ENCODE measurements at regions not wholly inside any gene's neighbourhood (a gene's known extent, or its start where the extent isn't known, plus 50 kb on each side); places are given as distances from the start of the nearest gene placed in this dataset.

- Histone ChIP-seq H3K4me2 (no peak overlapping the region), H3K4me3 (no peak overlapping the region), H3K9ac (no peak overlapping the region), H4K20me1 (ENCODE audit: low read depth) (no peaks in the 10 kb centered on the region), H3F3A (ENCODE audit: low read depth) (no peaks in the 10 kb centered on the region), H2AFZ (replicated peaks) (no peak overlapping the region), H3K27ac (no peak overlapping the region), H3K4me1 (no peaks in the 10 kb centered on the region), H3K36me3 (no peaks in the 10 kb centered on the region), H3K79me2 (ENCODE audit: low read depth) (no peaks in the 10 kb centered on the region), H3K9me3 (ENCODE audit: low read depth) (no peaks in the 10 kb centered on the region), H3K27me3 (no peaks in the 10 kb centered on the region)
- Mint-ChIP-seq H3K27ac (no peak overlapping the region), H3K36me3 (no peaks in the 10 kb centered on the region), H3K9me3 (no peaks in the 10 kb centered on the region), H3K4me3 (no peak overlapping the region), H3K27me3 (ENCODE audit: insufficient read depth, low read depth) (no peaks in the 10 kb centered on the region), H3K4me1 (peaks cover 2% of the 10 kb centered on the region)
- TF ChIP-seq EZH2phosphoT487 (IDR thresholded peaks at IDR 0.05) = no peak
- TF ChIP-seq EZH2 (IDR thresholded peaks at IDR 0.05) = no peak
- no peak for TF ChIP-seq CTCF (IDR thresholded peaks at IDR 0.05)
- no peak for DNase-seq (ENCODE audit: low spot score)
These were observed 1094.9 kb downstream of the SLC6A15 start for GRCh38 chr12:83817730-83818129.

GRCh38 chr12:83808591-83808990 lies 1104.0 kb downstream of the SLC6A15 start:
- Histone ChIP-seq H3K79me2 (ENCODE audit: low read depth) (no peaks in the 10 kb centered on the region), H3K4me3 (no peak overlapping the region), H3K27ac (no peak overlapping the region), H3K9ac (no peak overlapping the region), H4K20me1 (ENCODE audit: low read depth) (no peaks in the 10 kb centered on the region), H3K4me1 (no peaks in the 10 kb centered on the region), H3F3A (ENCODE audit: low read depth) (no peaks in the 10 kb centered on the region), H3K9me3 (ENCODE audit: low read depth) (no peaks in the 10 kb centered on the region), H3K4me2 (no peak overlapping the region), H2AFZ (replicated peaks) (no peak overlapping the region), H3K27me3 (no peaks in the 10 kb centered on the region), H3K36me3 (no peaks in the 10 kb centered on the region)
- TF ChIP-seq CTCF (IDR thresholded peaks at IDR 0.05) (no peak), EZH2phosphoT487 (IDR thresholded peaks at IDR 0.05) (no peak), EZH2 (IDR thresholded peaks at IDR 0.05) (no peak)
- Mint-ChIP-seq H3K4me1 (no peaks in the 10 kb centered on the region), H3K4me3 (no peak overlapping the region), H3K27ac (no peak overlapping the region), H3K27me3 (ENCODE audit: insufficient read depth, low read depth) (no peaks in the 10 kb centered on the region), H3K9me3 (no peaks in the 10 kb centered on the region), H3K36me3 (no peaks in the 10 kb centered on the region)
- DNase-seq (ENCODE audit: low spot score) = no peak

GRCh38 chr12:83807871-83808270 lies 1104.7 kb downstream of the SLC6A15 start:
- no peaks in the 10 kb centered on the region for H3K36me3 Mint-ChIP-seq
- no peak overlapping the region for H3K27ac Mint-ChIP-seq
- no peak overlapping the region for H3K4me3 Mint-ChIP-seq
- H3K4me1 Mint-ChIP-seq = no peaks in the 10 kb centered on the region
- Histone ChIP-seq H3F3A (ENCODE audit: low read depth) (no peaks in the 10 kb centered on the region), H3K9me3 (ENCODE audit: low read depth) (no peaks in the 10 kb centered on the region), H4K20me1 (ENCODE audit: low read depth) (no peaks in the 10 kb centered on the region), H3K27ac (no peak overlapping the region), H3K4me3 (no peak overlapping the region), H3K4me1 (no peaks in the 10 kb centered on the region), H2AFZ (replicated peaks) (no peak overlapping the region), H3K27me3 (no peaks in the 10 kb centered on the region), H3K36me3 (no peaks in the 10 kb centered on the region), H3K79me2 (ENCODE audit: low read depth) (no peaks in the 10 kb centered on the region), H3K4me2 (no peak overlapping the region), H3K9ac (no peak overlapping the region)
- no peaks in the 10 kb centered on the region for H3K9me3 Mint-ChIP-seq
- no peaks in the 10 kb centered on the region for H3K27me3 Mint-ChIP-seq (ENCODE audit: insufficient read depth, low read depth)
- no peak for DNase-seq (ENCODE audit: low spot score)
- TF ChIP-seq CTCF (IDR thresholded peaks at IDR 0.05) (no peak), EZH2phosphoT487 (IDR thresholded peaks at IDR 0.05) (no peak), EZH2 (IDR thresholded peaks at IDR 0.05) (no peak)

- no peaks in the 10 kb centered on the region for H3K9me3 ChIP-seq (ENCODE audit: low read depth)
- no peaks in the 10 kb centered on the region for H3K27me3 ChIP-seq
- no peak overlapping the region for H3K27ac ChIP-seq
- Mint-ChIP-seq H3K4me3 (no peak overlapping the region), H3K27ac (no peak overlapping the region), H3K9me3 (no peaks in the 10 kb centered on the region), H3K36me3 (no peaks in the 10 kb centered on the region), H3K4me1 (no peaks in the 10 kb centered on the region), H3K27me3 (ENCODE audit: insufficient read depth, low read depth) (no peaks in the 10 kb centered on the region)
- H4K20me1 ChIP-seq (ENCODE audit: low read depth) = no peaks in the 10 kb centered on the region
- H3K4me2 ChIP-seq = no peak overlapping the region
- no peak for TF ChIP-seq EZH2 (IDR thresholded peaks at IDR 0.05)
- TF ChIP-seq CTCF (IDR thresholded peaks at IDR 0.05) = no peak
- no peak for TF ChIP-seq EZH2phosphoT487 (IDR thresholded peaks at IDR 0.05)
- no peaks in the 10 kb centered on the region for H3F3A ChIP-seq (ENCODE audit: low read depth)
- H3K4me3 ChIP-seq = no peak overlapping the region
- no peak overlapping the region for H2AFZ ChIP-seq (replicated peaks)
- H3K4me1 ChIP-seq = no peaks in the 10 kb centered on the region
- H3K36me3 ChIP-seq = no peaks in the 10 kb centered on the region
- no peak for DNase-seq (ENCODE audit: low spot score)
- no peaks in the 10 kb centered on the region for H3K79me2 ChIP-seq (ENCODE audit: low read depth)
- no peak overlapping the region for H3K9ac ChIP-seq
These were observed 1106.7 kb downstream of the SLC6A15 start for GRCh38 chr12:83805873-83806272.

Data from neural progenitor cell (in vitro differentiated cells).